Fibroblast of skin of back (primary cell): ENCODE measurements at regions not wholly inside any gene's neighbourhood (a gene's known extent, or its start where the extent isn't known, plus 50 kb on each side); places are given as distances from the start of the nearest gene placed in this dataset.

Source experiments
- DNase-seq: peaks from one replicate; pipeline ENCODE4 v3.0.0-alpha.2; 2013

DNA sequence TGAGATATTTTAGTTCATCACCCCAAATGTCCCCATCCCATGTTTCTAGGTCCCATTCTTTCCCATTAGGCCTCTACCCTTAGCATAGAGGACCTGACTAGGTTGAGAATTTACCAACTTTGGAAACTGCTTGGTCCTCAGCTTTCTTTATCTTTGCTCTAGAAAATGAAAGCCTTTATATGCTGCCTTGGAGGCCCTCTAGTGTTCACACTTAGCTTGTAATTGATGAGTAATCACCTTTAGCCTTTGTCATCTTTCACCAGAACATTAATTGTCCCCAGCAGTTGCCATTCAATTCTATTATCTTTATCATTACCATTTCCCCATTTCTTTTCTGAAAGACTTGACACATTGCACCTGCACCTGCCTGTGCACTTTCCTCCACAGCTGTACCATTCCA is 589.2 kb upstream of the NR3C2 start:
- DNase-seq = peak; percentile 29

DNA sequence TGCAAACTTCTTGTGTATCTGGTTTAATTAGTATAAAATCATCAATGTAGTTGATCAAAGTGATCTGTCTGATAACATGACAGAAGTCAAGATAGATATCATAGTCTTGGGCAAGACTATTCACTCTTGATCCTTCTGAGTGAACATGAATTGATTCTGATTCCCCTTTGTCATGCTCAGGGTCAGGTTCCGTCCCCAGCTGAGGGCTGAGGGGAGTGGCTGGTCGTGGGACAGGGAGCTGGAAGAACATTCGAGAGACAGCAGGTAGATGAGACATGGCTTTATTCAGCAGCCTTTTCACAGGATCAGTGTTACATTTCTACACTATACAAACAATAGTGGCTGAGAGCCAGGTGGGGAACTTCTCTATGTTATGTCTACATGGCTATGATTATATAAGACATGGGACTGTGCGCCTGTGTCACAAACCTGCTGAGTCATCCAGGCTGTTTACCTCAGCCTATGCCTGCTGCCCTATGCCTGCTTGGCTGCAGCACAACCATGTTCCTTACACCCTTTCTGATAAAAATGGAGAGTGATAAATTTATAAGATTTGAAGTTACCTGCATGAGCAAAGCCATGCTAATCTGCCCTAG is 586.9 kb upstream of the NR3C2 start:
- DNase-seq = no peak

DNA sequence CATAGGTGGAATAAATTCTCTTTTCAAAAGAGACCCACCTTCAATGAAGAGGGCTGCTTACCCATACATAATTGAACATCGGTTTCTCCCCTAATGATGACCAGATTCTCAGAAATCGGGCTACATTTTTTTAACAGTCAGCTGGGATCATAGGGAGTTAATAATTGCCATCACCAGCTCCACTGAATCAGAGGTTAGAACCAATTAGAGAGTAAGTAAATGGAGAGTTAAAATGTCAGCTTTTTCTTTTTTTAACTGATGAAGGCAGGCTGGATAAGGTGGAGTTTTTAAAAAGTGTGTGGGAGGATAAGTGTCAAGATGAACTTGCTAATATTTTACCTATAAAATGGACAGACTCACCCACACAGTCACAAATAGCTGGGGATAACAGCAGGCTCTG is 584.5 kb upstream of the NR3C2 start:
- no peak for DNase-seq

DNA sequence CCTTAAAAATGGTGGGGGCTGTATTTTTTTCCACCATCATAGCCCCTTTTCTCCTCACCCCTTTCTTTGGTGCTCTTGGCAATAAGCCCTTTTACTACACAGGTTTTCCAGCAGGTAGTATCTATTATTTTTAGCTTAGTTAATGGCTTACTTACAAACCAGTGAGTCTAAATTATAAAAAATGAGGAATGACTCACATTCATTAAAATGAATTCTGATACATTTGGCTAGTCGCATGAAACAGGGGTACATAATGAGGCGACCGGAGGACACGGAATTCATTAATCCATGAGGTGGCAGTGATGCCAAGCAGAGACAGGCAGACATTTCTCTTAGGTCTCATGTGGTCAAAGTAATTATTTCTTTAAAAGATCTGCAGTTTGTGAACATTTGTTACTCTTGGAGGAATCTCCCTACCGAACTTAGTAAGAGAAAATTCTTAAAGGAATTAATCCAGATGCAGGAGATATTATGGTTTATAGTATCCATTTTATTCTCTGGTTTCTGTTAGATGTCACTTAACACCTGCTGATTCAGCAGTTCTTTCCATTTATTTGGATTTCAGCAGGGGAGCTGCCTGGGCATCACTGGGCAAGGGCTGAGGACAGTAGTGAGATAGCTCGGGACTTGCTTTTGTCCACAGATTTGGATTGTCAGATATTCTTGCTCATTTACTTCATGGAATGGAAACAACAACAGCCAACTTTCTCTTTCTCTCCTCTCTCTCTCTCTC is 575.0 kb upstream of the NR3C2 start:
- DNase-seq = no peak

DNA sequence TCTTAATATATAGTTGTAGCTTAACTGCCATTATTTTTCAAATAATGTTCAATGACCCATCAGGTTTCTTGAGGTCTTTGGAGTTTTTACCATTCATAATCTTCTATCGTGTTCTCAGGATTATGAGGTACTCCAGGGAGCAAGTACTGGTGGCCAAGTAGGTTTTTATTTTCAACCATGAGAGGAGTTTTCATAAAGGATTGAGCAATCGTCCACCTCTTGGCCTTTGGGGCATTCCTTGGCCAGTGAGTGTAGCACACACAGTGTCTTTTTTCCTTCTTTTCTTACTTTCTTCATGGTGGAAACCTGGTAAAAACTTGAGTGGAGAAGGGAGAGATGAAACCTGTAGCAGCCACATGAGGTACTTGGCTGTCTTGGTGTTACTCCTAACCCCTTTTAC is 567.0 kb upstream of the NR3C2 start:
- no peak for DNase-seq

DNA sequence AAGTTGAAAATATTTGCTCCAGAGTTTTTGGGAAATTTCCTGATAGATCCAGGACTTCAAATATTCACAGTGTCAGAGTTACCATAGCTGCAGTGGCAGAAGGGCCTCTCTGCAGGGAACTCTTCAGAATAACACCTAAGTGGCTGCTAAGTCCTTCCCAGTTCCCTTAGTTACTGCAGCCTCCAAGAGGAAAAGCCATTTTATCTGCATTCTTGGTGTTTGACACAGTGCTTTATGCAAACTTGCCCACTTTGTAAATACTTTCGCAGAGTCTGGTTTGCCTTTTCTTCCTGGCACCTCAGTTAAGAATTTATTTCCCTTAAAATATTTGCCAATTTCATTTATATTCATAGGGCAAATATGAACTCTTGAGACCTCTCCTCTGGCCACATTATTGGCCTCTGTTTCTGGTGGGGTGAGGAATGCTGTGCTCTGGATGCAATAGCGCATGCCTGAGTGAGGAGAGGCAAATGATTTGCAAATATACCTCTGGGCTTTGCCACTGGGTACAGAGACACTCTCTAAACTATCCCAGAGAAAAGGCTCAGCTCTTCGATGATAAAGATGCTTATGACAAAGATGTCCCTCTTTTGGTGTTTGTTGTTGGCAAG is 566.3 kb upstream of the NR3C2 start:
- DNase-seq = no peak

DNA sequence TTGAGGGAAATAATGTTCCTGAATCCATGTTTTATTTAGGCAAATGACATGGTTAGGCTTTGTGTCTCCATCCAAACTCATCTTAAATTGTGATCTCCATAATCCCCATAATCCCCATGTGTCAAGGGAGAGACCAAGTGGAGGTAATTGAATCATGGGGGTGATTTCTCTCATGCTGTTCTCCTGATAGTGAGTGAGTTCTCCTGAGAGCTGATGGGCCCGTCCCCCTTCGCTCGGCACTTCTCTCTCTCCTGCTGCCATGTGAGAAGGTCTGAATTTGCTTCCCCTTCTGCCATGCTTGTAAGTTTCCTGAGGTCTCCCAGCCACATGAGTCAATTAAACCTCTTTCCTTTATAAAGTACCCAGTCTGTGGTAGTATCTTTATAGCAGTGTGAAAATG is 563.0 kb upstream of the NR3C2 start:
- no peak for DNase-seq

DNA sequence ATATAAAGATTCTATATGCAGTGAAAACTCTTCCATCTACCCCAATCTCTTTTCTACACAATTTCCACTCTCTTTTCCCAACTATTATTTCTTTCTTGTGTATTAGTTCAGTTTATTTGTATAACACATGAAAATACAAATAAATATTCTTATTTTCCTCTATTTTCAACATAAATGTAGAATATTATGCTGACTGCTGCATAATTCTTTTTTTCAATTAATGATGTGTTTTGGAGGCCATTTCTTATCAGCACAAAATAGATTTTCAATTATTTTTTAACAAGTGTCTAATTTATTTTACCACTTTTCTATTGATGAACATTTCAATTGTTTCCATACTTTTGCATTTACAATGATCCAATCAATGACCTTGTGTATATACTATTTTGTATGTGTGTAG is 557.7 kb upstream of the NR3C2 start:
- DNase-seq = no peak

DNA sequence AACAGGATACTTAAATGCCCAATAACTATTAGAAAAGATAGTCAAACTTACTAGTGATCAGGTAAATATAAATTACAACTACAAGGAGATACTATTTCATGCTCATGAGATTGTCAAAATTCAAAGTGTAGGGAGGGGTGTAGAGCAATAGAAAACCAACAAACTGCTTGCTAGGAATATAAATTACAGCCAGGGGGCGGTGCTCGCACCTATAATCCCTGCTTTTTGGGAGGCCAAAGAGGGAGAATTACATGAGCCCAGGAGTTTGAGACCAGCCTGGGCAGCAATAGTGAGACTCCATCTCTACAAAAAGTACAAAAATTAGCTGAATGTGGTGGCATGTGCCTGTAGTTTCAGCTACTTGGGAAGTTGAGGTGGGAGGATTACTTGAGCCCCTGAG is 556.5 kb upstream of the NR3C2 start:
- peak; percentile 23 for DNase-seq

DNA sequence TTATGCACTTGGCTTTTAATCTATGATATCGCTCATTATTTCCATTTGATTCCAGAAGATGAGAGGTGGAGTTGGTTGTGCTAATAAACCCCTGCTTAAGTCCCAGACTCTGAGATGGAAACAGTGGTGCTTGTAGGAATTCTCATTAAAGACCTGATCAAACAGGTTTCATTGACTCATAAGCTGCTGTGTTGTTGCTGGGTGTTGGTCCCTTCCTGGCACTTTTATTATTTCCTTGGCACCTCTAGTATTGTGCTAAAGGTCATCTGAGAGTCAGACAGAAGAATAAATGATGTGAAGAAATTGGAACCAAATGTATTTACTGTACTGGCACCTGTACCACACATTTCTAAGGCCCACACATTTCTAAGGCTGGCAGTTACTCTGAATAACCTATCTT is 544.7 kb upstream of the NR3C2 start:
- no peak for DNase-seq

DNA sequence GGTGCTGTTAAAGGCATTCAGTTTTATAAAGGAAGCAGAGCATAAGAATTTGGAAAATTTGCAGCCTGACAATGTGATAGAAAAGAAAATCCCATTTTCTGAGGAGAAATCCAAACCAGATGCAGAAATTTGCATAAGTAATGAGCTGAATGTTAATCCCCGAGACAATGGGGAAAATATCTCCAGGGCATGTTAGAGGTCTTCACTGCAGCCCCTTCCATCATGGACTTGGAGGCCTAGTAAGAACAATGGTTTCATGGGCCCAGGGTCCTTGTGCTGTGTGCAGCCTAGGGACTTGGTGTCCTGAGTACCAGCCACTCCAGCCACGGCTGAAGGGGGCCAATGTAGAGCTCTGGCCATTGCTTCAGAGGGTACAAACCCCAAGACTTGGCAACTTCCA is 542.7 kb upstream of the NR3C2 start:
- DNase-seq = no peak

DNA sequence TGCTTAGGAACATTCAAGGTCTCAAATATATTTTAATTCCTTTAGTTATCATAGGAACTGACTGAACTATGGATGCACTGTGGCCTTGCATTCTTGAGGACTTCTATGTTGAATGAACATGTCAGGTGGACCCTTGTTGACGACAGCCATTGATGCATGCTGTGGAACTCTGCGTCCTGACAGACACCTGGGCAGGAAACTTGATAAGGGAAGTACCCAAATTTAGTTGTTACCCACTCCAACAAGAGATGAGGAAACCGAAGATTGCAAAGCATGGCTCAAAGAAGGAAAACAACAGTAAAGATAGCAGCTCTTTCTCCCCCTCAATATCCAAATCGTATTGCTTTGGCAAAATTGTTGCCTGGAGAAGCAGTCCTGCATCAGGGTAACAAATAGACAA is 540.0 kb upstream of the NR3C2 start:
- DNase-seq = no peak

DNA sequence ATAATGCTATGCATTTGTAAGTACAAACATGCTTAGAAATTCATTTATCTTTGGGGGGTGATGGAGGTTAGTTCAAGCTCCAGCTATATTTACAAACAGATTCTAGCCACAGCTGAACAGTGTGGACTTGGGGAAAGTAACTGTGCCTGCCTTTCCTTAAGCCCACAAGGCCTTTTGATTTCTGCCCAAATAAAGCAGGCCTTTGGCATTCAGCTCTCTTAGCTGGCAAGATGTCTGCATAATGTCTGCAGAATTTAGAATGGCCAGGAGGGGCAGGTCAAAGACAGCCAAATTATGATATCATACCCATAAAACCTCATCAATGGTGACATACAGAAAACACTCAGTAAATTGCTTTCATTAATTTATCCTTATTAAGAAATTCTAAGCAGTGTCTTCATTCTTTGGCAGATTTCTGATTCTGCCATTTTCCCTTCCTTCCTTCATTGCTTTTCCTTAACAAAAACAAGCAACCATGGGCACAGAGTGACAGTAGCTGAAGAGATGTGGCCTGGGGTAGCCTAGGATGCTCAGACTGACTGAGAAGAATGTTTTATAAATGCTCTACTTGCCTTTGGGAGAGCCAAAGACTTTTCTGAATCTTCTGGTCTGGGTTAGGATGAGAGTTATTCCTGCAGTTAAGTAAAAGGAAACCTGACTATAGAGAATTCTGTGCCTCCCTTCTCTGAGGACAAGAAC is 538.7 kb upstream of the NR3C2 start:
- no peak for DNase-seq

DNA sequence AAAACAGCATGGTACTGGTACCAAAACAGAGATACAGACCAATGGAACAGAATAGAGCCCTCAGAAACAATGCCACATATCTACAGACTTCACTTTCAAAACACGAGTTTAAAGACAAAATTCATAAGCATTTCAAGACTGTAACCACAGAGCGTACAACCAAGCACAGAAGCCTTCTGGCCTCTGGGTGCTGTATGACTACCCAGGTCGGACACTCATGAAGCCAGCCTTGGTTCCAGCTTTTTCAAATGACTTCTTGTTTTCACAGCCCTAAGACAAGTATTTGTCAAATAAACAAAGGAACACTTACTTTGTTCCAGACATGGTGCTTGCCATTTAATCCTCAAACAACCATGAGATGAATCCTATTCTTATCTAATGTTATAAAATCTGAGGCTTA is 536.1 kb upstream of the NR3C2 start:
- no peak for DNase-seq

DNA sequence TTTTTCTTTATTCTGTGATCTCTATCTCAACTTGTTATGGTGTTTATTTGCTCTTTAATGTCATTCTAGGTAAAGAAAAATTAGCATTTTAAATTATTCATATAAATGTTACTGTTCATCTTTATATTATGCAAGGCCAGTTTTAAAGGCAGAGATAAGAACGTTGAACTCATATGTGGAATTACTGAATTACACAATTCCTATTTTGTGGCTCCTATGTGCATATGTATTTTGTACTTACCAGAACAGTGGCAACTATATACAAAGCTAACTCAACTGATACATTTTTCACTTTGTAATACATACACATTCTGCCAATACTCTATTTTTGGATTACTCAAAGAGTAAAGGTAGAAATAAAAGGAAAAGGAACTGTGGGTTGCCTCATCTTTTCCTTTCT is 533.2 kb upstream of the NR3C2 start:
- DNase-seq = no peak

DNA sequence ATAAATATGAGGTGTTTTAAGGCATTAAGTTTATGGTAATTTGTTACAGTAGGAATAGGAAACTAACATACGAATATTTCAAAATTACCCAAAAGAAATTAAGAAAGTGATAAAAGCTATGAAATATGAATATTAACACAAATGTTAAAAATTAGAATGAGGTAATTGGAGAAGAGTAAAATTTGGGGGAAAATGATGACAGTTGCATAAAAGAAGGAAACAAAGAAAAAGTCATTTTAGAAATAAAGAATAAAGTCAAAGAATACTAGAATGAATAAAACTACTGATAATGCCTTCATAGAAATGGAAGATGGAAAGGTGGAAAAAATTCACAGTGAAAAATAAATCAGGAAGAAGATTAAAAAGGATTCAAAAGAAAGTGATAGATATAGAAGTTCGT is 522.9 kb upstream of the NR3C2 start:
- no peak for DNase-seq

DNA sequence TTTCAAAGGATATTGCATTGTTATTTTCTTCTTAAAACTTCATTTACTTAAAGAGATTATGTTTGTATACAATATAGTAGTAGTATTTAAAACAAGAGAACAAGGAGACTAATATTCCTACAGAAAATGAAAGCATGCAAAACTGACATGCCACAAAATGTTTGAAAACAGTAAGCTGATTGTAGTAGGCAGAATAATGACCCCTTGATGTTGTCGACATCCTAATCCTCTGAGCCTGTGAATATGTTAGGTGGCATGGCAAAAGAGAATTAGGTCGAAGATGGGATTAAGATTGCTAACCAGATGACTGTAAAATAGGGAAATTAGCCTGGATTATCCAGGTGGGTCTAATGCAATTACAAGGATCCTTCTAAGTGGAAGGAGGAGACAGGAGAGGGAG is 522.2 kb upstream of the NR3C2 start:
- no peak for DNase-seq

DNA sequence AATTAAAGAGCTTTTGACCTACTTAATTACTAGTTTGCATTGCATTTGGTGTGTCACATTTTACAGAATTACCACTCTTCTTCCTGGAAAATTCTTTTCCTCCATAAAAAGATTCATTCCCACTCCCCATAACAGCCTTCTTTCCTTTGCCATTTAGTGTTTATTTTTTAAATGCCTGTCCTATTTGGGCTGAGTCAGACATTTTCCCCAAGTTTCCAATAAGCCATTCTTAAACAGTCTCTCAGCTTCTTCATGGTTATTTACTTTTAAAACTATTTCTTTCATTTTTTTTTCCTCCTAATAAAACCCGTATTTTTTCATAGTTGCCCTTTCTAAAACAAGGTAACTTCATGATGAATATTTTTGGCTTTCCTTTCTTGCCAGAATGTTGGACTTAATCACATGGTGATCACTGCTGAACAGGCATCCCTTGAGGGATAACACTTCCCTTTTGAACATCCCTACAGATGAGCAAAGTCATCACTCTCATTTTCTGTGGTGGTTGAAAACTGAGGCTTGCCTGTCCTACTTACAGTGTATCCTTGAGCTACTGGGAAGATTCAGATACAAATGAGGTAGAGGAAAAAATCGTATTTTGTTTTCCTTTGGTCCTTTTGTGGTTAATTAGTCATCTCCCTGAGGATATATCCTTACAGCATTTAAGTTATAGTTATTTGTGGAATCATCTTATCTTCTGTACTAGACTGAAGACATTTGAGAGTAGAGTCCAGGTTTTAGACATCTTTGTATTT is 520.5 kb upstream of the NR3C2 start:
- peak; percentile 84 for DNase-seq

DNA sequence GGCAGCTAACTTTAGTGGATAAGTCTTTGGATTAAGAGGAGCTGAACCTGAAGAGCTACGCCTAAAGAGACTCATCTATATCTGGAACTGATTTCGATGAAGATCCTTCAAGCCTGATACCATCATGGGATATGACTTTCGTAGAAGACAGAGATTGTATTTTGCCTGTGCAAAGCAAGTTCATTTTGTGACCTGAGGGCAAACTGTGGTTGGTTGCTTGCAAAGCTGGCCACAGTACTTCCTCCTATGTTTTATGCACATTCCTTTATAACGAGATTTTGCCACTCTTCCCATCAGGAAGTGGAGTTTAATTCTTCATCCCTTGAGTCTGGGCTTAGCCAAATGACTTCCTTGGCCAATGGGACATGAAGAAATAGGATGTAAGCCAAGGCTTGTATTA is 519.3 kb upstream of the NR3C2 start:
- no peak for DNase-seq

DNA sequence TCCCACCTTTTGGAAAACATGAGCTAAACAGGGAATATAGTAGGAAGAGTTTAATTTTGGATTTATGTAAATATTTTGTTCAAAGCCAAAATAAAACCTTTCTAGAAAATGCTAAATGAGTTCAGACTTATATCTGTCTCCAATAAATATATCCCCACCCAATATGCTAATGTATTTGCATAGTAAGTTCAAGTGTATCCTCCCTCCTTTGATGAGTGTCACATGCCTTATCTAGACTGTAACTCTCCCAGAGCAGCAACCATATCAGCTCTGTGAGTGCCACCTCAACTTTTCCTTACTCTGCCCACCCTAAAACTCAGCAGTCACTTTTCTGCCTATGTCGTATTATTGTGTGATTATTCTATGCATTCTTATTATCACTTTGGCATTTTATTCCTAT is 516.1 kb upstream of the NR3C2 start:
- DNase-seq = no peak

DNA sequence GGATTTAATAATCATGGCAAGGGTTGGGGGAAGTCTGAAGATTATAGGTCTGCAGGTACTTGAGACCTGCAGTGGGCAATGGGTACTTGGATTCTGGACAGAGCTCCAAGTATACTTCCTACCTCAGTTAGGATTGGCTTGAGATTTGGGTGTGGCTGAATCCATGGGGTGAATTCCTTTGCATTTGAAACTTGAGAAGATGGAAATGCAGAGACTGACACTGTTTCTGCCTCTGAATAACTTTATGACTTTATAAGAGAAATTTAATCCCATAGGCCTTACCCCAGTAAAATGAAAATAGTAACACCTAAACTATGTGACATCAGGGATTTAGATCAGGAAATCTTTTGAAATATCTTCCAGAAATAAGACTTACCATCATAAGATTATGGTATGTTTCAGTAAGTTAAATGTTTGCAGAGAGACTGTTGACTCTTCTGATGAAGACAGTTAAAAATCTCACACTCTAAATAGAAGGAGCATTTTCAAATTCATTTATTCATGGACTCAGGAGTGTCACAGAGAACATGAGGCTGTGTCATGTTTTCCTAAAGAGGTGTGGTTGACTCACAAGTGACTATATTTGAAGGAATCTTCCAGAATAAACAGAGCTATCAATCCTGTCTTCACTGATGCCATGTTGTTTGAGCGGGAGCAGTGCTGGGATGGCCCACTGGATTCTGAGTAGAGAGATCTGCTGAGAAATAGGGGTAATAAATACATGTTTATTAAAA is 513.5 kb upstream of the NR3C2 start:
- DNase-seq = peak; percentile 28

DNA sequence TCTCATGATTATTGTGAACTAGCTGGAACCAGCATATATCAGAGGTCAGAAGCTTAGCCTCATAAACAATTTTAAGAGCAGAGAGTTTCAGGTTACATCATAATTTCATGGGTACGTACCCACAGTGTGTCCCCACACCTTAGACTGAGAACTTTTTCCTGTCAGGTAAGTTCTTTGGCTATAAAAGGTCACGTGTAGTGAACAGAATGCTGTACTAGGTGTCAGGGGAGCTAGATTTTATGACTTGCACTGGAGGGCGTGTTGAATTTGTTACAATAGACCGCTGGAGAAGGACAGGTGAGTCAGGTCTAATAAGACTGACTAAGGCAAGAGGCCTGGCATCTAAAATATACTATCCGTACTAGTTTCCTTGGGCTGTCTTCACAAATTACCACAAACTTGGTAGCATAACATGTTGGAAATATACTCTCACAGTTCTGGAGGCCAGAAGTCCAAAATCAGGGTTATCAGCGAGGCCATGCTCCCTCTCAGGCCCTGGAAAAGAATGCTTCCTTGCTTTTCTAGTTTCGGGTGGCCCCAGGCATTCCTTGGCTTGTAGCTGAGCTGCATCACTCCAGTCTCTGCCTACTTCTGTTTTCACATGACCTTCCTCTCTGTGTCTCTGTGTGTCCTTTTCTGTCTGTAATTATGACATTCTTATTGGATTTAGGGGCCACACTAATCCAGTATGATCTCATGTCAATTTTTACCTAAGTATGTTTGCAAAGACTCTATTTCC is 512.0 kb upstream of the NR3C2 start:
- DNase-seq = no peak
